Astrocyte of the spinal cord (primary cell): ENCODE measurements at regions not wholly inside any gene's neighbourhood (a gene's known extent, or its start where the extent isn't known, plus 50 kb on each side); places are given as distances from the start of the nearest gene placed in this dataset.

Experiments
- DNase-seq: peaks from one replicate; pipeline ENCODE4 v3.0.0; 2011; ENCODE audit warnings: low read depth, low spot score
- H3K4me3 ChIP-seq: 2 replicates; pipeline ENCODE4 v1.5.1; 2011; ENCODE audit warnings: low read depth, mild to moderate bottlenecking, low read length, moderate library complexity
- CTCF ChIP-seq: IDR thresholded peaks from 2 replicates; pipeline ENCODE4 v1.5.1; 2012; ENCODE audit warnings: low read depth, mild to moderate bottlenecking, low read length, inconsistent platforms
- in situ Hi-C: cut with HindIII; loops from 2 replicates; pipeline ENCODE4 v1.10.0; 2017; ENCODE audit warnings: low sequenced_read_pairs

GRCh38 chr9:99357575-99357974, 135.5 kb downstream of the SEC61B start:
- in situ Hi-C loops = no loop called here
- DNase-seq = no peak
- no peak for TF ChIP-seq CTCF
- no peak overlapping the region for H3K4me3 ChIP-seq

DNA sequence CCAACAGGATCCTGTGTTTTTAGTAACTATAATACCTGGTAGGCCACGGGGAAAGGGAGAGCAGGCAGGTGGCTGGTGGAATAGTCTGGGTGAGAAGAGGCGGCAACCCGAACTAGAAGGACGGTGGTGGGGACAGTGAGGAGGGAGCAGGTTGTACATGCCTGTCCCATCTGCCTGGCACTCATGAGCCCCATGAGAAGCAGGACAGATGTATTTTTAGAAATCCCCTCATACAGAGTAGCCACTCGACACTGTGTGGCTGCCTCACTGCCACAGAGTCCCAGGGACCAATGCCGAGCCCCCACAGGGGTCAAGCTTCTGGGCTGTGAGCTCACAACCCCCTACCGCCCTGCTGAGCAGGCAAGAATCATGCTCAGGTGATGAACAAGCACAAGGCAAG, 136.6 kb downstream of the SEC61B start:
- no peak for DNase-seq
- TF ChIP-seq CTCF = no peak
- H3K4me3 ChIP-seq = no peak overlapping the region
- in situ Hi-C loops = no loop called here

DNA sequence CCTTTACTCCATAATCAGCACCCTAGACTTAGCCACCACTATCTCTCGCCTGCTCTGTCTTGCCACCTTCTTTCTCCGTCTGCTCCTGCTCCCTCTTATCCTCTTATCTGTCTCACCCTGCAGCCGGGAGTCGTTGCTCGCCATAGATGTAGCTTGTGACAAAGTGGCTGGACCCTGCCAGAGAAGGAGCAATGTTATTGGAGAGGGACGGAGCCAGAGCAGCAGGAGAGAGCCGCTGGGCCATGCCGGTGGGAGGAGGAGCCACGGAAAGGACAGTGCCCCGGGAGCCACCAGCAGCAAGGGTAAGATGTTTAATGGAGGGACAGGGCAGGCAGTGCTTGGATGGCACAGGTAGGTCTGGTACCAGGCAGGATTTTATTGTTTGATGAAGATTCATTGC, 137.3 kb downstream of the SEC61B start:
- no peak overlapping the region for H3K4me3 ChIP-seq
- TF ChIP-seq CTCF = no peak
- DNase-seq = no peak
- in situ Hi-C loops = no loop called here

- DNase-seq = no peak
- TF ChIP-seq CTCF = no peak
- in situ Hi-C loops = no loop called here
- H3K4me3 ChIP-seq = no peak overlapping the region
These were observed 137.9 kb downstream of the SEC61B start for GRCh38 chr9:99360026-99360425.

GRCh38 chr9:99361817-99362216, 139.7 kb downstream of the SEC61B start:
- TF ChIP-seq CTCF = no peak
- in situ Hi-C loops = no loop called here
- DNase-seq = no peak

DNA sequence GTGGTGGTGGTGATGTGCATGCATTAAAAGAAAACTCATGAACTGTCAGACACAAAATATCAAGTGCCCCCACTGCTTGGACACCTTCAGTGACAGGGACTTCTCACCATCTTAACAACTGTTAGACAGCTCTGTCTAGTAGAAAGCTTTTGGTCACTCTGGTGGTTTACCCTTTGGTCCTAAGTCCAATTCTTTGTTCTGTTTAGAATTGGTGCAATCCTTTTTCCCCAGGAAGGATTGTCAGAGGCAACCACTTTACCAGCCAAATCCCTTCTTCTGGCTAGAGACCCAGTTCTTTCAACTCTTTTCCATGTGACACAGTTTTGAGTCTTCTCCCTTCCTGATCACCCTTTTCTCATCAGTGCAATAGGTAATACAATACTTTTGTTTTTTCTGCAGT, 140.2 kb downstream of the SEC61B start:
- no peak for DNase-seq
- H3K4me3 ChIP-seq = no peak overlapping the region
- no peak for TF ChIP-seq CTCF
- in situ Hi-C loops = no loop called here

More at GRCh38 chr9:99361817-99362216, 139.7 kb downstream of the SEC61B start:
- H3K4me3 ChIP-seq = no peak overlapping the region

- TF ChIP-seq CTCF = no peak
- no peak for DNase-seq
- in situ Hi-C loops = no loop called here
- H3K4me3 ChIP-seq = no peak overlapping the region
These were observed 141.4 kb downstream of the SEC61B start for GRCh38 chr9:99363509-99363908.
